Activated naive CD4-positive, alpha-beta T cell treated with anti-CD3 and anti-CD28 coated beads, Interleukin-2, amount 50 U/mL, for 24 hours (primary cell): ENCODE measurements at regions not wholly inside any gene's neighbourhood (a gene's known extent, or its start where the extent isn't known, plus 50 kb on each side); places are given as distances from the start of the nearest gene placed in this dataset.
"Not testable (repeated sequence)": the region's sequence is repeated elsewhere in the genome, so short reads cannot be mapped to it uniquely, and the experiment has no call there.

Source experiments
- H3K27ac Mint-ChIP-seq: one replicate; pipeline ENCODE4 v1.8.0; 2021; ENCODE audit warnings: mild to moderate bottlenecking, mixed read lengths
- H3K27me3 Mint-ChIP-seq: one replicate; pipeline ENCODE4 v1.8.0; 2021; ENCODE audit warnings: mixed read lengths
- H3K36me3 Mint-ChIP-seq: one replicate; pipeline ENCODE4 v1.8.0; 2021; ENCODE audit warnings: mixed read lengths
- H3K4me1 Mint-ChIP-seq: one replicate; pipeline ENCODE4 v1.8.0; 2021; ENCODE audit warnings: mixed read lengths
- H3K4me3 Mint-ChIP-seq: one replicate; pipeline ENCODE4 v1.8.0; 2021; ENCODE audit warnings: mild to moderate bottlenecking, mixed read lengths
- H3K9me3 Mint-ChIP-seq: one replicate; pipeline ENCODE4 v1.8.0; 2021; ENCODE audit warnings: mixed read lengths

DNA sequence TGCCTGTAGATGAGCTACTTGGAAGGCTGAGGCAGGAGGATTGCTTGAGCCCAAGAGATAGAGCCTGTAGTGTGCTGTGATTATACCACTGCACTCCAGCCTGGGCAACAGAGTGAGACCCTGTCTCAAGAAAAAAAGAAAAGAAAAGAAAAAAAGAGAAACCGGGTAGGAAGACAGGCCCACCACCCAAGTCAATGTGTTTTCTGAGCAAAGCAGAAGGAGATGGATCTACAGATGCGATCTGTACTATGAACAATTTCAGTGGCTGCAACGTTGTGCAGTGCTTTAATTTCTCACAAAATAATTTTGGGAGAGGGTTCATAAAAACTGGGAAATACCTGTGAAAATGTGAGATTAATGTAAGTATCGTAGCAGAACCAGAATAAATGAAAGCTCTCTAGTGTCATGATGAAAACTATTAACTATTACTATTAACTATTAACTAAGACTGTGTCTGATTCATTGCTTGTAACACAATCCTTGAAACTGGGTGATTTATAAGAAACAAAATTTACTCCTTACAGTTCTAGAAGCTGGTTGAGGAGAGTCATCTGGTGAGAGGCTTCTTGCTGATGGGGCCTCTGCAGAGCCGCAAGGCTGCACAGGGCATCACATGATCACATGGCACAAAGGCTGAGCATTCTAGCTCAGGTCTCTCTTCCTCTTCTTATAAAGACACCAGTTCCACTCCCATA is 233.1 kb upstream of the ZNF217 start:
- H3K36me3 Mint-ChIP-seq, result peaks cover 2% of the 10 kb centered on the region
- no peak overlapping the region for H3K4me3 Mint-ChIP-seq
- peak overlapping the region; percentile 65 for H3K27ac Mint-ChIP-seq
- H3K9me3 Mint-ChIP-seq, result no peaks in the 10 kb centered on the region
- H3K27me3 Mint-ChIP-seq, result no peaks in the 10 kb centered on the region
- H3K4me1 Mint-ChIP-seq, result peaks cover 49% of the 10 kb centered on the region

DNA sequence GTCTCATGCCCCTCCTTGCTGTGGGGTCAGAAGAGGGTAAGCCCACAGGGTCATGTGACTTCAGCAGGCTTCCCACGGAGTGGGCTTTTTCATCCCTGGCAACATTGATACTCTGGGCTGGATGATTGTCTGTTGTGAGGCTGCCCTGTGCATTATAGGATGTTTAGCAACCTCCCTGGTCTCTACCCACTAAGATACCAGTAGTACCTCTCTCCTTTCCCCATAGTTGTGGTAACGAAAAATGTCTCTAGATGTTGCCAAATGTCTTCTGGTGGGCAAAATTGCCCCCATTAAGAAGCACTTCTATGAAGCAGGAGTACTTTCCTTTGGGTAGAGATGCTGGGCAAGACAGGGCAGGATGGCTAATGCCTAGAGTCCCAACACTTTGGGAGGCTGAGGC is 232.5 kb upstream of the ZNF217 start:
- Mint-ChIP-seq H3K4me1 (peaks cover 48% of the 10 kb centered on the region), H3K9me3 (no peaks in the 10 kb centered on the region), H3K36me3 (peaks cover 2% of the 10 kb centered on the region), H3K4me3 (no peak overlapping the region), H3K27ac (no peak overlapping the region), H3K27me3 (no peaks in the 10 kb centered on the region)

DNA sequence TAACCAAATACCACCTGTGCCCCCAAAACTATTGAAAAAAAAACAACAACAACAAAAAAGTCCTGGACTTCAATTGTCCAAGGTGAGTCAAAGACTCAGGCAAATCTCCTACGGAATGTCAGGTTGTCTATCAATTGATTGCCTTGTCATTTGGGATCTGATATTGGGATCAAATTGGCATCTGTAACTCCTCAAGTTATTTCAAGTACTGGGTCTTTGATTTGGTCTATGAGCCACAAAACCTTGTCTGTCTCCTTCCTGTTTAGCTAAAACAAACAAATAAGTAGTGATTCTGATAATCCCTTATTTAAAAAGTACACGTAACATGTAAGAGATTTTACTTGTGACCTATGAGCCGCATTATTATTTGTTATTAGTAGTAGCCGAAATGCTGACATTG is 231.6 kb upstream of the ZNF217 start:
- H3K27me3 Mint-ChIP-seq, result no peaks in the 10 kb centered on the region
- H3K4me1 Mint-ChIP-seq, result peaks cover 40% of the 10 kb centered on the region
- no peak overlapping the region for H3K4me3 Mint-ChIP-seq
- H3K36me3 Mint-ChIP-seq, result peaks cover 2% of the 10 kb centered on the region
- H3K9me3 Mint-ChIP-seq, result no peaks in the 10 kb centered on the region
- H3K27ac Mint-ChIP-seq, result no peak overlapping the region

DNA sequence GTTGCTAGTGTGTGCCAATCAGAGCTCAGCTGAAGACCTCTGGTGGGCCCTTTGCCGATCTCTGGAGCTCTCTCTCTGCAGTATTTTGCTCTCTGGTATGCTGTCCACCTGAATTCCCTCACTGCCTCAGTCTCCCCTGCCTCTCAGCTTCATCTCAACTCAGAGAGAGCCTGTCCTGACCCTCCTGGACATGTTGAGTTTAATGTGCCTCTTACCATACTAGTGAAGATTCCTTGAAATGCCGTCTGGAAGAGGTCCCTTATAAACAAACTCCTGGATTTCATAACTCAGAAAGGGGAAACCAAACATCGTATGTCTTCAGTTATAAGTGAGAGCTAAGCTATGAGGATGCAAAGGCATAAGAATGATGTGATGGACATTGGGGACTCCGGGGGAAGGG is 231.1 kb upstream of the ZNF217 start:
- Mint-ChIP-seq H3K27me3 (no peaks in the 10 kb centered on the region), H3K36me3 (peaks cover 2% of the 10 kb centered on the region), H3K9me3 (no peaks in the 10 kb centered on the region), H3K4me1 (peaks cover 35% of the 10 kb centered on the region), H3K4me3 (no peak overlapping the region), H3K27ac (no peak overlapping the region)

DNA sequence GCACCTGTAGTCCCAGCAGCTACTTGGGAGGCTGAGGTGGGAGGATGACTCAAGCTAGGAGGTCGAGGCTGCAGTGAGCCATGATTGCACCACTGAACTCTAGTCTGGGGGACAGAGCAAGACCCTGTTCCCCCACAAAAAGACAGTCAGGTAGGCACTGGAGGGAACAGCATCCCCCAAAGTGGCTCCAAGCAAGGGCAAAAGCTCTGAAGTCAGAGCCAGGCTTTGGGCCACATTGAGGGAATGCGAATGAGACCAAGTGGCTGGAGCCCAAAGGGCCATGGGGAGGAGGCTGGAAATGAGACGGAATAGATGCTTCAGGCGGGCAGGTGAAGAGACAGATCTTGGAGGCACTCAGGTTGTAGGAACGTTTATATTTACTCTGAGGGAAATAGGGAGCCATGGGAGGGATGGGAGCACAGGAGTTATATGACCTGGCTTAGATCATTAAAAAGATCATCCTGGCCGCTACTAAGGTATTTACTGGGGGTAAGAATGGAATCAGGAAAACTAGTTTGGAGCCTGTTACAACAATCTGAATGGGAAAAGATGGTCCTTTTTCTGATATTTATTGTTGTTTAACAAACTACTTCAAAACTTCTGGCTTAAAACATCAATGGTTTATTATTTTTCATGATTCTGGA is 229.6 kb upstream of the ZNF217 start:
- Mint-ChIP-seq H3K4me1 (peaks cover 20% of the 10 kb centered on the region), H3K36me3 (peaks cover 2% of the 10 kb centered on the region), H3K27ac (no peak overlapping the region), H3K4me3 (no peak overlapping the region), H3K27me3 (no peaks in the 10 kb centered on the region), H3K9me3 (no peaks in the 10 kb centered on the region)

DNA sequence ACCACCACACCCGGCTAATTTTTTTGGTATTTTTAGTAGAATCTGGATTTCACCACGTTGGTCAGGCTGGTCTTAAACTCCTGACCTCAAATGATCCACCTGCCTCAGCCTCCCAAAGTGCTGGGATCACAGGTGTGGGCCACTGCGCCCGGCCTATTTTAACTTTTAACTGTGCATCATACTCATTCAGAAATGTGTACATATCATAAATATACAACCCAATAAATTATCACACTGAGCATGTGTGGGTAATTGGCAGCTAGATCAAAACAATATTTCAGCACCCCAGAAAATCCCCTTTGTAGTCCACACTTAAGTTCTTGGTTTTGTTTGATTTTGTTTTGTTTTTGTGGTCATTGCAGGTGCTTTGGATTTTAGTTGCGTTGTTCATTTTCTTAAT is 228.9 kb upstream of the ZNF217 start:
- H3K4me3 Mint-ChIP-seq, result no peak overlapping the region
- peaks cover 2% of the 10 kb centered on the region for H3K36me3 Mint-ChIP-seq
- H3K4me1 Mint-ChIP-seq, result peaks cover 20% of the 10 kb centered on the region
- no peaks in the 10 kb centered on the region for H3K27me3 Mint-ChIP-seq
- peak overlapping the region; percentile 41 for H3K27ac Mint-ChIP-seq
- H3K9me3 Mint-ChIP-seq, result no peaks in the 10 kb centered on the region

DNA sequence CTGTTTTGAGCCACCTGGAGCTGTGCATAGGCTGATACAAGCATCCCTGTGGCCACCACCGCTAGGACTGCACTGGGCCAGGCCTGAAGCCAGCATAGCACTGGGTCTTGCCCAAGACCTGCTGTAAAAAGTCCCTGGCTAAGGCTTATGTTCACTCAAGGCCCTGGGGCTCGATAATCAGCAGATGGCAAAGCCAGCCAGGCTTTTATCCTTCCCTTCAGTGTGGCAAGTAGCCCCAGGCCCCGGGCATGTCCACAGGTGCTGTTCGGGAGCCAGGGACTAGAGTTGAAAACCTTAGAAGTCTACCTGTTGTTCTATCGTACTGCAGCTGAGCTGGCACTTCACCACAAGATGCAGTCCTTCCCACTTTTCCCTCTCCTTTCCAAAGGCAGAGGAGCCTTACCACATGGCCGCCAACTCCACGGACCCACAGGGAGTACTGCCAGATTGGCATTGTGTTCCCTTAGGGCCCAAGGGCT is 226.4 kb upstream of the ZNF217 start:
- no peak overlapping the region for H3K27ac Mint-ChIP-seq
- peaks cover 25% of the 10 kb centered on the region for H3K4me1 Mint-ChIP-seq
- no peaks in the 10 kb centered on the region for H3K27me3 Mint-ChIP-seq
- H3K4me3 Mint-ChIP-seq, result no peak overlapping the region
- H3K9me3 Mint-ChIP-seq, result no peaks in the 10 kb centered on the region
- H3K36me3 Mint-ChIP-seq, result peaks cover 2% of the 10 kb centered on the region

DNA sequence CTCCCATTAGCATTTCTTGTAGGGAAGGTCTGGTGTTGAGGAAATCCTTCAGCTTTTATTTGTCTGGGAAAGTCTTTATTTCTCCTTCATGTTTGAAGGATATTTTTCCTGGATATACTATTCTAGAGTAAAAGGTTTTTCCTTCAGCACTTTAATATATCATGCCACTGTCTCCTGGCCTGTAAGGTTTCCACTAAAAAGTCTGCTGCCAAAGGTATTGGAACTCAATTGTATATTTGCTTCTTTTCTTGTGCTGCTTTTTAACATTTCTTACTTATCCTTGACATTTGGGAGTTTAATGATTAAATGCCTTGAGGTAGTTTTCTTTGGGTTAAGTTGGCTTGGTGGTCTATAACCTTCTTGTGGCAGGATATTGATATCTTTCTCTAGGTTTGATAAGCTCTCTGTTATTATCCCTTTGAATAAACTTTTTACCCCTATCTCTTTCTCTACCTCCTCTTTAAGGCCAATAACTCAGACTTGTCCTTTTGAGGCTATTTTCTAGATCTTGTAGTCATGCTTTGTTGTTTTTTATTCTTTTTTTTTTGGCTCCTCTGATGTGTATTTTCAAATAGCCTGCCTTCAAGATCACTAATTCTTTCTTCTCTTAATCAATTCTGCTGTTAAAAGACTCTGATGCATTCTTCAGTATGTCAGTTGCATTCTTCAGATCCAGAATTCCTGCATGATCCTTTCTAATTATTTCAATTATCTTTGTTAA is 225.0 kb upstream of the ZNF217 start:
- H3K4me3 Mint-ChIP-seq, result no peak overlapping the region
- no peaks in the 10 kb centered on the region for H3K9me3 Mint-ChIP-seq
- H3K27ac Mint-ChIP-seq, result peak overlapping the region; percentile 63
- no peaks in the 10 kb centered on the region for H3K27me3 Mint-ChIP-seq
- peaks cover 38% of the 10 kb centered on the region for H3K4me1 Mint-ChIP-seq
- H3K36me3 Mint-ChIP-seq, result peaks cover 2% of the 10 kb centered on the region

DNA sequence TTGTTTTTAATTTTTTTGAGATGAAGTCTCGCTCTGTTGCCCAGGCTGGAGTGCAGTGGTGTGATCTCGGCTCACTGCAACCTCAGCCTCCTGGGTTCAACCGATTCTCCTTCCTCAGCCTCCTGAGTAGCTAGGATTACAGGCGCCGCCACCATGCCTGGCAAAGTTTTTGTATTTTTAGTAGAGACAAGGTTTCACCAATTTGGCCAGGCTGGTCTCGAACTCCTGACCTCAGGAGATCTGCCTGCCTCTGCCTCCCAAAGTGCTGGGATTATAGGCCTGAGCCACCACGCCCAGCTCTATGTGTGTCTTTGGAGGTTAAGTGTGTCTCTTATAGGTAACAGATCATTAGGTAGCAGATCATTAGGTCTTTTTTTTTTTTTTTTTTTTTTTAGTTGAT is 223.9 kb upstream of the ZNF217 start:
- H3K4me3 Mint-ChIP-seq, H3K9me3 Mint-ChIP-seq, H3K27ac Mint-ChIP-seq, H3K27me3 Mint-ChIP-seq, H3K36me3 Mint-ChIP-seq: not testable (repeated sequence)
- peaks cover 38% of the 10 kb centered on the region for H3K4me1 Mint-ChIP-seq

DNA sequence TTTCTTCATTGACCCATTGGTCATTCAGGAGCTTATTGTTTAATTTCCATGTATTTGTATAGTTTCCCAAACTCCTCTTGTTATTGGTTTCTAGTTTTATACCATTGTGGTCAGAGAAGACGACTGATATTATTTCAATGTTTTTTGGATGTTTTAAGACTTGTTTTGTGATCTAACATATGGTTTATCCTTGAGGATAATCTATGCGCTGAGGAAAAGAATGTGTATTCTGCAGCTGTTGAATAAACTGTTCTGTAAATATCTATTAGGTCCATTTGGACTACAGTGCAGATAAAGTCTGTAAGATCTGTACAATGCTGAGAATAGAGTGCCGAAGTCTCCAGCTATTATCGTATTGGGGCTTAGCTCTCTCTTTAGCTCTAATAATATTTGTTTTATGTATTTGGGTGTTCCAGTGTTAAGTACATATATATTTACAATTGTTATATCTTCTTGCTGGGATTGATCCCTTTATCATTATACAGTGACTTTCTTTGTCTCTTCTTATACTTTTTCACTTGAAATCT is 223.3 kb upstream of the ZNF217 start:
- H3K9me3 Mint-ChIP-seq, result no peaks in the 10 kb centered on the region
- no peaks in the 10 kb centered on the region for H3K27me3 Mint-ChIP-seq
- peaks cover 38% of the 10 kb centered on the region for H3K4me1 Mint-ChIP-seq
- no peaks in the 10 kb centered on the region for H3K36me3 Mint-ChIP-seq
- no peak overlapping the region for H3K27ac Mint-ChIP-seq
- H3K4me3 Mint-ChIP-seq, result no peak overlapping the region

DNA sequence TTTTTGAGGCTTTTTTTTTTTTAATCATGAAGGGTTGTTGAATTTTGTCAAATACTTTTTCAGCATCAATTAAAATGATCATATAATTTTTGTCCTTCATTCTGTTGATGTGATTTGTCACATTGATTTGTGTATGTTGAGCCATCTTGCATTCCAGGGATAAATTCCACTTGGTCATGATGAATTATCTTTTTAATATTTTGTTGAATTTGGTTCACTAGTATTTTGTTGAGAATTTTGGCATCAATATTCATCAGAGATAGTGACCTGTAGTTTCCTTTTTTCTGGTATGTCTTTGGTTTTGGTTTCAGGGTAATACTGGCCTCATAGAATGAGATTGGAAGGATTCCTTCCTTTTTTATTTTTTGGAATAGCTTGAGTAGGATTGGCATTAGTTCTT is 221.9 kb upstream of the ZNF217 start:
- no peaks in the 10 kb centered on the region for H3K36me3 Mint-ChIP-seq
- no peaks in the 10 kb centered on the region for H3K9me3 Mint-ChIP-seq
- H3K4me3 Mint-ChIP-seq, result no peak overlapping the region
- H3K27ac Mint-ChIP-seq, result no peak overlapping the region
- H3K4me1 Mint-ChIP-seq, result peaks cover 38% of the 10 kb centered on the region
- no peaks in the 10 kb centered on the region for H3K27me3 Mint-ChIP-seq

DNA sequence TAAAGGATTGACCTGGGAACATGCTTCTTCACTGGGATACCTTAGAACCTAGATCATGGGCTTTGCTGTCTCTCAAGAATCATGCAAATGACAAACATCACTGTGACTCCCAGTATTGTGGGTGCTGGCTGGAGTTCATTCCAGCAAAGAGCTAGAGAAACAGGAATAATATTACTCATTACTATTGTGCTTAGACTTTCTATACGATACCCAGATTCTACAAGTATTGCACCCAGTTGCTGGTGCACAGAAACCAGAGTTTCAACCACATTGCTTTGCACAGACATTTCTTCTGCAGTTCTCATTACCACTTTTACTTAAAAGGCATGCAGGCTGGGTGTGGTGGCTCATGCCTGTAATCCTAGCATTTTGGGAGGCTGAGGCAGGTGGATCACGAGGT is 220.4 kb upstream of the ZNF217 start:
- H3K9me3 Mint-ChIP-seq, result no peaks in the 10 kb centered on the region
- H3K27me3 Mint-ChIP-seq, result no peaks in the 10 kb centered on the region
- no peak overlapping the region for H3K27ac Mint-ChIP-seq
- H3K4me1 Mint-ChIP-seq, result peaks cover 42% of the 10 kb centered on the region
- no peaks in the 10 kb centered on the region for H3K36me3 Mint-ChIP-seq
- no peak overlapping the region for H3K4me3 Mint-ChIP-seq

DNA sequence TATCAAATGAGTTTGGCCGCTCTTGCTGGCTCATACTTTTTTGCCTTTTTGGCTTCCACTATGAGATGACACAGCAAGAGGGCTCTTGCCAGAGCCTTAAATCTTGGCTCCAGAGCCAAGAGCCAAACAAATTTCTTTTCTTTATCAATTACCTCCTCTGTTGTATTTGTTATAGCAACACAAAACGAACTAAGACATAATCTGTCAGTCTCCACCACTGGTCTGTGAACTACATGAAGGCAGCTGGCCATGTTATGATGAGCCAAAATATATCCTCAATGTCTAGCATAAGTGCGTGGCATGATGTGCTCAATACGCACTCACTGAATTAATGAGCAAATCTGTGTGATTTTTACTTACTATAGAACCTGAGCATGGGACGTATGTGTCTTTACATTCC is 220.0 kb upstream of the ZNF217 start:
- Mint-ChIP-seq H3K4me1 (peaks cover 42% of the 10 kb centered on the region), H3K27ac (no peak overlapping the region), H3K4me3 (no peak overlapping the region), H3K36me3 (no peaks in the 10 kb centered on the region), H3K9me3 (no peaks in the 10 kb centered on the region), H3K27me3 (no peaks in the 10 kb centered on the region)

DNA sequence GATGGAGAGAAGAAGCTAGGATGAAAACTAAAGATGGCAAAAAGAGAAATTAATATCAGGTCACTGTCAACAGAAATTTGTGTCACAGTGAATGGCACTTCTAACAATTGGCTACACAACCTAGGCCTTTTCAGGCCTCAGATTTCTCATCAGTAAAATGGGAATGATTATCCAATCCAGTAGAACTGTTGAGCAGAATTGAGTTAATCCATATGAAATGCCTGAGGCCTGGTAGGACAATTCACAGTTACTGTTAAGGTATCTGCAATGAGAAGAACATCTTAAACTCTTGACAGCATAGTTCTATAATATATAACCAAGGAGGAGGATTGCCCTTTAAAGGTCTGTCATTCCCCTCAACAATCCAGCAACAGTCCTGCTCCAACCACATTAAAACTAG is 217.9 kb upstream of the ZNF217 start:
- Mint-ChIP-seq H3K4me3 (no peak overlapping the region), H3K4me1 (peaks cover 30% of the 10 kb centered on the region), H3K36me3 (no peaks in the 10 kb centered on the region), H3K27ac (no peak overlapping the region), H3K27me3 (no peaks in the 10 kb centered on the region), H3K9me3 (no peaks in the 10 kb centered on the region)

DNA sequence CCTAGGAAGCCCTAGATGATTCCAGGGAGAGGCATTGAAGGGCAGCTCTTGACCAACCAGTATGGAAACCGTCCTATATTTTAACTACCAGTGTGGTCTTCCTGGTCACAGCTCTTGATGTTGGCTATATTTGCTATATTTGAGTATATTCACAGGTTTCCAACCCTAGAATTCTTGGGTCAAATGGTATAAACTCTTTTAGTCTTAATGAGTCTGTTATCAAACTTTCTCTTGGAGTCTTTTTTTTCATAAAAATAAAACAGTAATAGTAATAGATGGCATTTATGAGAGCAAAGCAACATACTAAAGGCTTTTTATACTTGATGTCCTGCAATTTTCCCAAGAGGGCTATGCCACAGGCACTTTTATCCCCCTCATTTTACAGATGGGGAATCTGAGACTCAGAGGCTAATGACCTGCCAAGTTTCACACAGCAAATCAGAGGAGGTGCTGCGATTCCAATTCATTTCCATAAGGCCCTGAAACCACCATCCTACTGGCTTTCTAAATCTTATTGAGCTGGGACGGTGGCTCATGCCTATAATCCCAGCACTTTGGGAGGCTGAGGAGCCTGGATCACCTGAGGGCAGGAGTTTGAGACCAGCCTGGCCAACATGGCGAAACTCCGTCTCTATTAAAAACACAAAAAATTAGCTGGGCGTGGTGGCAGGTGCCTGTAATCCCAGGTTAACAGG is 217.2 kb upstream of the ZNF217 start:
- Mint-ChIP-seq H3K9me3 (no peaks in the 10 kb centered on the region), H3K4me3 (no peak overlapping the region), H3K4me1 (peaks cover 25% of the 10 kb centered on the region), H3K27me3 (no peaks in the 10 kb centered on the region), H3K36me3 (no peaks in the 10 kb centered on the region), H3K27ac (no peak overlapping the region)
